Neural progenitor cell (in vitro differentiated cells): ENCODE measurements at regions not wholly inside any gene's neighbourhood (a gene's known extent, or its start where the extent isn't known, plus 50 kb on each side); places are given as distances from the start of the nearest gene placed in this dataset.

Source experiments
- DNase-seq: peaks from one replicate; pipeline ENCODE4 v3.0.0-alpha.2; 2016; ENCODE audit warnings: low spot score
- H2AFZ ChIP-seq: fragments of 200-600 bp; sonication (generic); replicated peaks from 2 replicates; pipeline ENCODE4 v1.6.1; 2016; ENCODE audit warnings: antibody characterized with exemption
- H3F3A ChIP-seq: fragments of 200-600 bp; sonication (generic); 2 replicates; pipeline ENCODE4 v1.6.1; 2016; ENCODE audit warnings: antibody characterized with exemption, low read depth
- H3K27ac ChIP-seq: fragments of 200-600 bp; sonication (generic); 2 replicates; pipeline ENCODE4 v1.5.1; 2016; ENCODE audit warnings: mild to moderate bottlenecking
- H3K27me3 ChIP-seq: fragments of 200-600 bp; sonication (generic); 2 replicates; pipeline ENCODE4 v1.6.1; 2016; ENCODE audit warnings: mild to moderate bottlenecking, moderate library complexity
- H3K36me3 ChIP-seq: fragments of 200-600 bp; sonication (generic); 2 replicates; pipeline ENCODE4 v1.5.1; 2016
- H3K4me1 ChIP-seq: fragments of 200-600 bp; sonication (generic); 2 replicates; pipeline ENCODE4 v1.6.1; 2016; ENCODE audit warnings: mixed run types
- H3K4me2 ChIP-seq: fragments of 200-600 bp; sonication (generic); 2 replicates; pipeline ENCODE4 v1.6.1; 2016
- H3K4me3 ChIP-seq: fragments of 200-600 bp; sonication (generic); 2 replicates; pipeline ENCODE4 v1.5.1; 2016
- H3K79me2 ChIP-seq: fragments of 200-600 bp; sonication (generic); 2 replicates; pipeline ENCODE4 v1.6.1; 2016; ENCODE audit warnings: low read depth
- H3K9ac ChIP-seq: fragments of 200-600 bp; sonication (generic); 2 replicates; pipeline ENCODE4 v1.6.1; 2016
- H3K9me3 ChIP-seq: fragments of 200-600 bp; sonication (generic); 2 replicates; pipeline ENCODE4 v1.5.1; 2016; ENCODE audit warnings: low read depth
- H4K20me1 ChIP-seq: fragments of 200-600 bp; sonication (generic); 2 replicates; pipeline ENCODE4 v1.6.1; 2016; ENCODE audit warnings: low read depth
- H3K27ac Mint-ChIP-seq: 3 replicates; pipeline ENCODE4 v1.8.0; 2021; ENCODE audit warnings: mixed read lengths
- H3K27me3 Mint-ChIP-seq: 2 replicates; pipeline ENCODE4 v1.8.0; 2022; ENCODE audit warnings: low read depth, mild to moderate bottlenecking, inconsistent platforms, moderate library complexity, mixed read lengths; ENCODE audit not compliant: insufficient read depth
- H3K36me3 Mint-ChIP-seq: 3 replicates; pipeline ENCODE4 v1.8.0; 2021; ENCODE audit warnings: mixed read lengths
- H3K4me1 Mint-ChIP-seq: 3 replicates; pipeline ENCODE4 v1.8.0; 2021; ENCODE audit warnings: mixed read lengths
- H3K4me3 Mint-ChIP-seq: 3 replicates; pipeline ENCODE4 v1.8.0; 2021; ENCODE audit warnings: mild to moderate bottlenecking, moderate library complexity, mixed read lengths
- H3K9me3 Mint-ChIP-seq: 3 replicates; pipeline ENCODE4 v1.8.0; 2020; ENCODE audit warnings: mixed read lengths
- CTCF ChIP-seq: fragments of 200-600 bp; sonication (generic); IDR thresholded peaks from 2 replicates; pipeline ENCODE4 v1.5.1; 2017; ENCODE audit warnings: antibody characterized with exemption, mild to moderate bottlenecking
- EZH2 ChIP-seq: fragments of 200-600 bp; sonication (generic); IDR thresholded peaks from 2 replicates; pipeline ENCODE4 v1.6.1; 2017; ENCODE audit warnings: antibody characterized with exemption, mild to moderate bottlenecking, moderate library complexity
- EZH2phosphoT487 ChIP-seq: fragments of 200-600 bp; sonication (generic); IDR thresholded peaks from 2 replicates; pipeline ENCODE4 v1.6.1; 2017; ENCODE audit warnings: antibody characterized with exemption

GRCh38 chr15:61798631-61799030 is 261.6 kb downstream of the VPS13C start:
- Mint-ChIP-seq H3K27me3 (peaks cover 3% of the 10 kb centered on the region), H3K9me3 (no peaks in the 10 kb centered on the region), H3K36me3 (no peaks in the 10 kb centered on the region), H3K4me1 (no peaks in the 10 kb centered on the region), H3K27ac (no peak overlapping the region), H3K4me3 (no peak overlapping the region)
- Histone ChIP-seq H3K79me2 (no peaks in the 10 kb centered on the region), H3K27me3 (no peaks in the 10 kb centered on the region), H3K36me3 (no peaks in the 10 kb centered on the region), H3K4me2 (no peak overlapping the region), H3K4me3 (no peak overlapping the region), H2AFZ (no peak overlapping the region), H3K4me1 (no peaks in the 10 kb centered on the region), H3K9me3 (no peaks in the 10 kb centered on the region), H3F3A (no peaks in the 10 kb centered on the region), H4K20me1 (no peaks in the 10 kb centered on the region), H3K9ac (no peak overlapping the region), H3K27ac (no peak overlapping the region)
- no peak for DNase-seq
- TF ChIP-seq EZH2 (no peak), CTCF (no peak), EZH2phosphoT487 (no peak)

GRCh38 chr15:61796056-61796455 is 264.2 kb downstream of the VPS13C start:
- no peaks in the 10 kb centered on the region for H3K4me1 ChIP-seq
- no peak overlapping the region for H3K27ac ChIP-seq
- TF ChIP-seq EZH2phosphoT487 (no peak), EZH2 (no peak), CTCF (no peak)
- no peak for DNase-seq
- no peaks in the 10 kb centered on the region for H3K9me3 Mint-ChIP-seq
- no peaks in the 10 kb centered on the region for H3K79me2 ChIP-seq
- H3K27ac Mint-ChIP-seq: no peak overlapping the region
- H3K4me3 ChIP-seq: no peak overlapping the region
- H3K27me3 Mint-ChIP-seq: peaks cover 3% of the 10 kb centered on the region
- H3F3A ChIP-seq: no peaks in the 10 kb centered on the region
- no peak overlapping the region for H3K4me3 Mint-ChIP-seq
- H3K9ac ChIP-seq: no peak overlapping the region
- H3K4me2 ChIP-seq: no peak overlapping the region
- H3K36me3 ChIP-seq: no peaks in the 10 kb centered on the region
- H3K9me3 ChIP-seq: no peaks in the 10 kb centered on the region
- no peaks in the 10 kb centered on the region for H4K20me1 ChIP-seq
- H3K27me3 ChIP-seq: no peaks in the 10 kb centered on the region
- H2AFZ ChIP-seq: no peak overlapping the region
- H3K36me3 Mint-ChIP-seq: no peaks in the 10 kb centered on the region
- no peaks in the 10 kb centered on the region for H3K4me1 Mint-ChIP-seq

GRCh38 chr15:61794881-61795280 is 265.4 kb downstream of the VPS13C start:
- Histone ChIP-seq H3K4me3 (no peak overlapping the region), H3K4me1 (no peaks in the 10 kb centered on the region), H3K4me2 (no peak overlapping the region), H4K20me1 (no peaks in the 10 kb centered on the region), H3K9ac (no peak overlapping the region), H3K9me3 (no peaks in the 10 kb centered on the region), H3K79me2 (no peaks in the 10 kb centered on the region), H2AFZ (no peak overlapping the region), H3F3A (no peaks in the 10 kb centered on the region), H3K27ac (no peak overlapping the region), H3K36me3 (no peaks in the 10 kb centered on the region), H3K27me3 (no peaks in the 10 kb centered on the region)
- Mint-ChIP-seq H3K4me3 (no peak overlapping the region), H3K9me3 (no peaks in the 10 kb centered on the region), H3K4me1 (no peaks in the 10 kb centered on the region), H3K36me3 (no peaks in the 10 kb centered on the region), H3K27me3 (peaks cover 3% of the 10 kb centered on the region), H3K27ac (no peak overlapping the region)
- no peak for DNase-seq
- TF ChIP-seq EZH2 (no peak), CTCF (no peak), EZH2phosphoT487 (no peak)

GRCh38 chr15:61794276-61794675 is 266.0 kb downstream of the VPS13C start:
- no peaks in the 10 kb centered on the region for H3K36me3 ChIP-seq
- no peak overlapping the region for H3K27ac Mint-ChIP-seq
- TF ChIP-seq CTCF (no peak), EZH2phosphoT487 (no peak), EZH2 (no peak)

More at GRCh38 chr15:61794276-61794675, 266.0 kb downstream of the VPS13C start:
- Histone ChIP-seq H4K20me1 (no peaks in the 10 kb centered on the region), H3F3A (no peaks in the 10 kb centered on the region), H2AFZ (no peak overlapping the region), H3K4me3 (no peak overlapping the region), H3K4me2 (no peak overlapping the region), H3K27me3 (no peaks in the 10 kb centered on the region), H3K9ac (no peak overlapping the region), H3K27ac (no peak overlapping the region), H3K79me2 (no peaks in the 10 kb centered on the region), H3K4me1 (no peaks in the 10 kb centered on the region), H3K9me3 (no peaks in the 10 kb centered on the region)
- Mint-ChIP-seq H3K36me3 (no peaks in the 10 kb centered on the region), H3K4me3 (no peak overlapping the region), H3K27me3 (peaks cover 3% of the 10 kb centered on the region), H3K4me1 (no peaks in the 10 kb centered on the region), H3K9me3 (no peaks in the 10 kb centered on the region)
- DNase-seq: no peak
